Choroid plexus epithelial cell (primary cell): ENCODE measurements at regions not wholly inside any gene's neighbourhood (a gene's known extent, or its start where the extent isn't known, plus 50 kb on each side); places are given as distances from the start of the nearest gene placed in this dataset.

Experiments
- DNase-seq: peaks from one replicate; pipeline ENCODE4 v3.0.0-alpha.2; 2010; ENCODE audit warnings: low read depth
- H3K4me3 ChIP-seq: 2 replicates; pipeline ENCODE4 v1.5.1; 2011; ENCODE audit warnings: low read depth, mild to moderate bottlenecking, control low read depth, low read length, moderate library complexity
- CTCF ChIP-seq: conservative IDR thresholded peaks from 2 replicates; pipeline ENCODE4 v1.5.1; 2011; ENCODE audit warnings: low read depth, mild to moderate bottlenecking, control low read depth, inconsistent platforms, low read length, moderate library complexity

DNA sequence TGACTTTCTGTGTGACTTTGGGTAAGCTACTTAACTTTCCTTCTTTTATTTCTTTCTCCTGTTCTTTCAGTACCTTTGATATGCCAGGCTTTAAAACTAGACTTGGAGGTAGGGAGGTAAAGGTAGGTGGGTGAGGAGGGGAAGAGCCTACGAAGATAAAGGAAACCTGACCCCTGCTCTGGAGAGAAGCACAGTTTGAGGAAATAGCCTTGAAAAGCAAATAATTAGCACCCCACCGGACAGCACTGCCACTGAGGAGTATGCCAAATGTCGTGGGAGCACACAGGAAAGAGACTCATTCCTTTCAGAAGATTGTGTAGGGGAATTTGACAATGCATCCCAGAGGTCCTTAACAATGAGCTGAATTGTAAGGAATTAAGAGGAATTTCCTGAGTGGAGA, 65.2 kb upstream of the SPAG17 start:
- no peak overlapping the region for H3K4me3 ChIP-seq
- no peak for DNase-seq
- TF ChIP-seq CTCF = no peak

GRCh38 chr1:118249641-118250040, 64.6 kb upstream of the SPAG17 start:
- H3K4me3 ChIP-seq = no peak overlapping the region
- TF ChIP-seq CTCF = no peak
- DNase-seq = no peak

GRCh38 chr1:118247593-118247992, 62.6 kb upstream of the SPAG17 start:
- TF ChIP-seq CTCF = peak; percentile 54
- DNase-seq = peak; percentile 31
- no peak overlapping the region for H3K4me3 ChIP-seq

- no peak for TF ChIP-seq CTCF
- no peak overlapping the region for H3K4me3 ChIP-seq
- no peak for DNase-seq
Observed at GRCh38 chr1:118246646-118247045, 61.6 kb upstream of the SPAG17 start.

DNA sequence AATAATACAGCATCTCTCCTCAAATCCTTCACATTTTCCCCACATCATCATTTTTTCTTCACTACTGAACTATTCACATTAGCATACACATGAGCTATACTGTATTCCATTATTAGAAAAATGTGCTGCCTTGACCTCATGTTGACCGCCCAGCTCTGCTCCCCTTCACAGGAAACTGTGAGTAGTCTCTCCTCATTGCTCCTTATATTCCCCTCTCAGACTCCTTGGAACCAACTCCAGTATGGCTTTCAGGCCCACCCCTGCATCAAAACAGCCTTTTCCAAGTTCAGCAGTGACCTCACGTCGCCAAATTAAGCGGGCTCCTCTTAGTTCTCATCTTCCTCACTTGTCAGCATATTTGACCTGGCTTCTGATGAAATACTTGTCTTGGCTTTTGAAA, 59.2 kb upstream of the SPAG17 start:
- no peak for TF ChIP-seq CTCF
- DNase-seq = no peak
- no peak overlapping the region for H3K4me3 ChIP-seq

- no peak overlapping the region for H3K4me3 ChIP-seq
- no peak for DNase-seq
- TF ChIP-seq CTCF = no peak
Observed at GRCh38 chr1:118243269-118243668, 58.2 kb upstream of the SPAG17 start.
